ENCODE measurements at regions not wholly inside any gene's neighbourhood (a gene's known extent, or its start where the extent isn't known, plus 50 kb on each side); places are given as distances from the start of the nearest gene placed in this dataset.

DNA sequence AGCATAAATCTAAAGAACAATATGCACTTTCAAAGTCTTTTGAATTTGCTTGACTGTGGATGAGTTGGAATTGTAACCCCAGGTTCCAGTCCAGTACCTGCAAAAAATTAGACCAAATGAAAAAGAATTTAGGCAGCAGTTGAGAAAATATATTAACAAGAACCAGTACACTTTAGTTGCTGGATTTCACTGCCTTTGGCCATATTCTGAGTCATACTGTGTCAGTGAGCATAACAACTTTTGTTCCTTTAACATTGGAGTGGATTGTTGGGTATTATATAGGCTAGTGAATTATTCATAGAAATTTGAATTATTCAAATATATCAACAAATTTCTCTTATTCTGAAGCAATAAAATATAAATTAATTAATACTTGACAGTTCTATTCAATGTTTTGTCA, 101.5 kb upstream of the SMAD1 start:
- no TSS peak for BruUV-seq (replicated peaks)
- no peak overlapping the region for H3K4me3 ChIP-seq
- ChIA-PET CTCF (interaction anchor here (0.5 kb wide), 1 partner anchor 37 kb away, joined by 10 read pairs; no protein-coding TSS in a partner anchor), POLR2A (ENCODE audit: unreplicated experiment) (interaction anchor here (0.6 kb wide), 1 partner anchor 103 kb away, joined by 7 read pairs; no protein-coding TSS in a partner anchor)
- H3K27me3 ChIP-seq (ENCODE audit: insufficient read depth, low read depth), result no peaks in the 10 kb centered on the region
- H3K9me2 ChIP-seq (ENCODE audit: insufficient read depth), result no peaks in the 10 kb centered on the region
- TF ChIP-seq, protein P1, sequence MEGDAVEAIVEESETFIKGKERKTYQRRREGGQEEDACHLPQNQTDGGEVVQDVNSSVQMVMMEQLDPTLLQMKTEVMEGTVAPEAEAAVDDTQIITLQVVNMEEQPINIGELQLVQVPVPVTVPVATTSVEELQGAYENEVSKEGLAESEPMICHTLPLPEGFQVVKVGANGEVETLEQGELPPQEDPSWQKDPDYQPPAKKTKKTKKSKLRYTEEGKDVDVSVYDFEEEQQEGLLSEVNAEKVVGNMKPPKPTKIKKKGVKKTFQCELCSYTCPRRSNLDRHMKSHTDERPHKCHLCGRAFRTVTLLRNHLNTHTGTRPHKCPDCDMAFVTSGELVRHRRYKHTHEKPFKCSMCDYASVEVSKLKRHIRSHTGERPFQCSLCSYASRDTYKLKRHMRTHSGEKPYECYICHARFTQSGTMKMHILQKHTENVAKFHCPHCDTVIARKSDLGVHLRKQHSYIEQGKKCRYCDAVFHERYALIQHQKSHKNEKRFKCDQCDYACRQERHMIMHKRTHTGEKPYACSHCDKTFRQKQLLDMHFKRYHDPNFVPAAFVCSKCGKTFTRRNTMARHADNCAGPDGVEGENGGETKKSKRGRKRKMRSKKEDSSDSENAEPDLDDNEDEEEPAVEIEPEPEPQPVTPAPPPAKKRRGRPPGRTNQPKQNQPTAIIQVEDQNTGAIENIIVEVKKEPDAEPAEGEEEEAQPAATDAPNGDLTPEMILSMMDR (conservative IDR thresholded peaks at IDR 0.05), result no peak
- TF ChIP-seq EZH2 (IDR thresholded peaks at IDR 0.05; ENCODE audit: low read depth), result no peak
- no peaks in the 10 kb centered on the region for H3F3A ChIP-seq (ENCODE audit: insufficient read depth, low read depth)
- H4K20me1 ChIP-seq (ENCODE audit: insufficient read depth), result no peaks in the 10 kb centered on the region
- no peaks in the 10 kb centered on the region for H3K36me3 ChIP-seq (ENCODE audit: low read depth)
- DNase-seq, result no peak
- no peaks in the 10 kb centered on the region for H3K9me3 ChIP-seq (ENCODE audit: insufficient read depth, low read depth)
- no peak overlapping the region for H3K27ac ChIP-seq
- intact Hi-C loops (cut with micrococcal nuclease; ENCODE audit: unreplicated experiment), result no loop called here
- H3K79me2 ChIP-seq (ENCODE audit: low read depth), result no peaks in the 10 kb centered on the region
- no peak overlapping the region for H3K4me2 ChIP-seq
- H2AFZ ChIP-seq, result no peak overlapping the region
- no peaks in the 10 kb centered on the region for H3K4me1 ChIP-seq (replicated peaks; ENCODE audit: insufficient read depth)

DNA sequence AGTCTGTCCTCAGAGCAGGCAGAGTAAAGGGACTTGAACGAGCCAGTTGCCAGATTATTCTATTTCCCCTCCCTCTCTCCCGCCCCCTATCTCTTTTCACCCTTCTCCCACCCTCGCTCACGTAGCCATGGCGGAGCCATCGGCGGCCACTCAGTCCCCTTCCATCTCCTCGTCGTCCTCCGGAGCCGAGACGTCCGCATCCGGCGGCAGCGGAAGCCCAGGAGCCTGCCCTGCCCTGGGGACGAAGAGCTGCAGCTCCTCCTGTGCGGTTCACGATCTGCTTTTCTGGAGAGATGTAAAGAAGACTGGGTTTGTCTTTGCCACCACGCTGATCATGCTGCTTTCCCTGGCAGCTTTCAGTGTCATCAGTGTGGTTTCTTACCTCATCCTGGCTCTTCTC, 106.2 kb upstream of the SMAD1 start:
- CTCF ChIA-PET, result no interaction called here
- intact Hi-C loops (cut with micrococcal nuclease; ENCODE audit: unreplicated experiment), result no loop called here
- H3K4me1 ChIP-seq (replicated peaks; ENCODE audit: insufficient read depth), result no peaks in the 10 kb centered on the region
- no TSS peak for BruUV-seq (replicated peaks)
- POLR2A ChIA-PET (ENCODE audit: unreplicated experiment), result no interaction called here
- H3K36me3 ChIP-seq (ENCODE audit: low read depth), result no peaks in the 10 kb centered on the region
- TF ChIP-seq EZH2 (IDR thresholded peaks at IDR 0.05; ENCODE audit: low read depth), result no peak
- H3F3A ChIP-seq (ENCODE audit: insufficient read depth, low read depth), result no peaks in the 10 kb centered on the region
- H3K4me3 ChIP-seq, result no peak overlapping the region
- H4K20me1 ChIP-seq (ENCODE audit: insufficient read depth), result no peaks in the 10 kb centered on the region
- no peaks in the 10 kb centered on the region for H3K79me2 ChIP-seq (ENCODE audit: low read depth)
- H3K9me2 ChIP-seq (ENCODE audit: insufficient read depth), result no peaks in the 10 kb centered on the region
- H3K4me2 ChIP-seq, result no peak overlapping the region
- no peak overlapping the region for H3K27ac ChIP-seq
- no peaks in the 10 kb centered on the region for H3K27me3 ChIP-seq (ENCODE audit: insufficient read depth, low read depth)
- H2AFZ ChIP-seq, result no peak overlapping the region
- no peaks in the 10 kb centered on the region for H3K9me3 ChIP-seq (ENCODE audit: insufficient read depth, low read depth)
- no peak for DNase-seq

DNA sequence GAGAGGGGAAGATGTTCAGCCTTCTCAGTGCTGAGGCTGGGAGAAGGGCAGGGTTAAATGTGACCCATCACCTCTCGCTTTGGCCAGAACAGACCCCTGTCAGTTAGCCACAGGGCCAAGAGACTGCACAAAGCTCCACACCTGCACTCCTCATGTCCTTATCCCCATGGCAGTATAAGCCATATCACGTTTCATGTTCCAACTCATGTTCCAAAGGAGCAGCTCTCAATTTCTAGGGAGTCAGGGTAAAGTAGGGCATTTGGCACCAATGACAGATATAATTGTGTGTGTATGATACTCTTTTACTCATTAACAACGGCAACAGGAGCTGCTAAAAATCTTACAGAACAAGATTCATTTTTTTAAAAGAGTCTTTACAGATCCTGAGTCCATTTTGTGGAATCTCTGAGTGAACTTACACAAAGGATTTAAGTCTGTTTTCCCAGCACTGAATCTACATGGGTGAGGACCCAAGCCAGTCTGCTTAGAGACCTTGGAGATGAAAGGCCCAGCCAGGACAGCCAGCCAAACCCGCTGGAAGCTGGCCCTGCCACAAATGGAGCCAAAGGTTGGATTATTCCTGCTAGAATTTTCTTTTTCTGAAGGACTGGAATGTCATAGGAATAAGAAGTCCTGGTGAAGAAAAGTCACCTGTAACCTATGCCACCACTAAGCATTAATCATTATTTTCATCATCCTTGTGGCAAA, 129.1 kb upstream of the SMAD1 start:
- intact Hi-C loops (cut with micrococcal nuclease; ENCODE audit: unreplicated experiment), result no loop called here
- no TSS peak for BruUV-seq (replicated peaks)
- no peaks in the 10 kb centered on the region for H3K79me2 ChIP-seq (ENCODE audit: low read depth)

More for the DNA sequence above, 129.1 kb upstream of the SMAD1 start:
- Histone ChIP-seq H3K27ac (no peak overlapping the region), H3K9me2 (ENCODE audit: insufficient read depth) (no peaks in the 10 kb centered on the region), H3F3A (ENCODE audit: insufficient read depth, low read depth) (no peaks in the 10 kb centered on the region), H2AFZ (no peak overlapping the region), H3K27me3 (ENCODE audit: insufficient read depth, low read depth) (no peaks in the 10 kb centered on the region), H3K4me2 (no peak overlapping the region), H3K9me3 (ENCODE audit: insufficient read depth, low read depth) (no peaks in the 10 kb centered on the region), H3K36me3 (ENCODE audit: low read depth) (no peaks in the 10 kb centered on the region), H3K4me3 (no peak overlapping the region), H3K4me1 (replicated peaks; ENCODE audit: insufficient read depth) (no peaks in the 10 kb centered on the region), H4K20me1 (ENCODE audit: insufficient read depth) (no peaks in the 10 kb centered on the region)
- CTCF ChIA-PET, result no interaction called here
- TF ChIP-seq, protein P1 (conservative IDR thresholded peaks at IDR 0.05), result no peak
- no peak for TF ChIP-seq EZH2 (IDR thresholded peaks at IDR 0.05; ENCODE audit: low read depth)
- POLR2A ChIA-PET (ENCODE audit: unreplicated experiment), result no interaction called here
- DNase-seq, result no peak
